ENCODE measurements at regions not wholly inside any gene's neighbourhood (a gene's known extent, or its start where the extent isn't known, plus 50 kb on each side); places are given as distances from the start of the nearest gene placed in this dataset.

- no peaks in the 10 kb centered on the region for H3K9me3 ChIP-seq (ENCODE audit: low read length)
- H4K20me1 ChIP-seq (ENCODE audit: insufficient read depth, low read length): no peaks in the 10 kb centered on the region
- no peaks in the 10 kb centered on the region for H3K4me1 ChIP-seq (ENCODE audit: insufficient read depth, low read length, severe bottlenecking)
- H3K9ac ChIP-seq (ENCODE audit: low read length): no peak overlapping the region
- H3K27me3 ChIP-seq (ENCODE audit: insufficient read depth, low read length): peaks cover 16% of the 10 kb centered on the region; the same call in 1 of the 2 replicates
- no peak overlapping the region for H2AFZ ChIP-seq (ENCODE audit: low read length)
- no peaks in the 10 kb centered on the region for H3K79me2 ChIP-seq (ENCODE audit: insufficient read depth, low read length)
- H3K36me3 ChIP-seq (ENCODE audit: insufficient read depth, low read length): no peaks in the 10 kb centered on the region
- TF ChIP-seq EZH2 (IDR thresholded peaks at IDR 0.05; ENCODE audit: borderline replicate concordance, low read length) (no peak), CTCF (IDR thresholded peaks at IDR 0.05; ENCODE audit: low read length) (no peak)
- no peak overlapping the region for H3K4me3 ChIP-seq (ENCODE audit: low read depth, low read length, poor library complexity, severe bottlenecking)
- no peaks in the 10 kb centered on the region for H3F3A ChIP-seq (ENCODE audit: insufficient read depth, low read length)
- H3K9me2 ChIP-seq (ENCODE audit: low read depth, low read length): no peaks in the 10 kb centered on the region
- H3K4me2 ChIP-seq (ENCODE audit: low read length): no peak overlapping the region
- H3K27ac ChIP-seq (ENCODE audit: low read depth, low read length, poor library complexity, severe bottlenecking): no peak overlapping the region
Observed at GRCh38 chr1:53378061-53378460, 50.2 kb upstream of the LRP8 start.

GRCh38 chr1:53378932-53379661 is 51.2 kb upstream of the LRP8 start:
- H3K27me3 ChIP-seq (ENCODE audit: insufficient read depth, low read length): peaks cover 16% of the 10 kb centered on the region; the same call in 1 of the 2 replicates
- H3K79me2 ChIP-seq (ENCODE audit: insufficient read depth, low read length): no peaks in the 10 kb centered on the region
- H3K27ac ChIP-seq (ENCODE audit: low read depth, low read length, poor library complexity, severe bottlenecking): no peak overlapping the region
- TF ChIP-seq CTCF (IDR thresholded peaks at IDR 0.05; ENCODE audit: low read length) (no peak), EZH2 (IDR thresholded peaks at IDR 0.05; ENCODE audit: borderline replicate concordance, low read length) (no peak)
- H3K4me2 ChIP-seq (ENCODE audit: low read length): no peak overlapping the region
- no peaks in the 10 kb centered on the region for H3F3A ChIP-seq (ENCODE audit: insufficient read depth, low read length)
- no peaks in the 10 kb centered on the region for H3K36me3 ChIP-seq (ENCODE audit: insufficient read depth, low read length)
- H3K4me3 ChIP-seq (ENCODE audit: low read depth, low read length, poor library complexity, severe bottlenecking): no peak overlapping the region
- H3K9me3 ChIP-seq (ENCODE audit: low read length): no peaks in the 10 kb centered on the region
- no peak overlapping the region for H3K9ac ChIP-seq (ENCODE audit: low read length)
- no peaks in the 10 kb centered on the region for H3K4me1 ChIP-seq (ENCODE audit: insufficient read depth, low read length, severe bottlenecking)
- no peaks in the 10 kb centered on the region for H3K9me2 ChIP-seq (ENCODE audit: low read depth, low read length)
- H2AFZ ChIP-seq (ENCODE audit: low read length): no peak overlapping the region
- no peaks in the 10 kb centered on the region for H4K20me1 ChIP-seq (ENCODE audit: insufficient read depth, low read length)

- Histone ChIP-seq H2AFZ (ENCODE audit: low read length) (no peak overlapping the region), H3K79me2 (ENCODE audit: insufficient read depth, low read length) (no peaks in the 10 kb centered on the region), H3K27ac (ENCODE audit: low read depth, low read length, poor library complexity, severe bottlenecking) (no peak overlapping the region), H3K9ac (ENCODE audit: low read length) (no peak overlapping the region), H3K4me1 (ENCODE audit: insufficient read depth, low read length, severe bottlenecking) (no peaks in the 10 kb centered on the region), H4K20me1 (ENCODE audit: insufficient read depth, low read length) (no peaks in the 10 kb centered on the region), H3K9me2 (ENCODE audit: low read depth, low read length) (no peaks in the 10 kb centered on the region), H3K4me2 (ENCODE audit: low read length) (no peak overlapping the region), H3K27me3 (ENCODE audit: insufficient read depth, low read length) (peaks cover 16% of the 10 kb centered on the region; the same call in 1 of the 2 replicates), H3K36me3 (ENCODE audit: insufficient read depth, low read length) (no peaks in the 10 kb centered on the region), H3K9me3 (ENCODE audit: low read length) (no peaks in the 10 kb centered on the region), H3F3A (ENCODE audit: insufficient read depth, low read length) (no peaks in the 10 kb centered on the region), H3K4me3 (ENCODE audit: low read depth, low read length, poor library complexity, severe bottlenecking) (no peak overlapping the region)
- no peak for TF ChIP-seq CTCF (IDR thresholded peaks at IDR 0.05; ENCODE audit: low read length)
- TF ChIP-seq EZH2 (IDR thresholded peaks at IDR 0.05; ENCODE audit: borderline replicate concordance, low read length): no peak
Observed at GRCh38 chr1:53379662-53380002, 51.8 kb upstream of the LRP8 start.

All from OCI-LY1 (cell line).